MM.1S (cell line): ENCODE measurements at regions not wholly inside any gene's neighbourhood (a gene's known extent, or its start where the extent isn't known, plus 50 kb on each side); places are given as distances from the start of the nearest gene placed in this dataset.

ENCODE experiments used
- DNase-seq: peaks from one replicate; pipeline ENCODE4 v3.0.0-alpha.2; 2015
- H2AFZ ChIP-seq: fragments of 300-600 bp; sonication (generic); 2 replicates; pipeline ENCODE4 v1.6.0; 2016; ENCODE audit warnings: antibody characterized with exemption, low read length
- H3F3A ChIP-seq: fragments of 300-600 bp; sonication (generic); 2 replicates; pipeline ENCODE4 v1.6.1; 2016; ENCODE audit warnings: mild to moderate bottlenecking, antibody characterized with exemption, low read length, moderate library complexity, mixed read lengths; ENCODE audit not compliant: insufficient read depth
- H3K27ac ChIP-seq: fragments of 300-600 bp; sonication (generic); 2 replicates; pipeline ENCODE4 v1.5.1; 2016; ENCODE audit warnings: mild to moderate bottlenecking, low read length
- H3K27me3 ChIP-seq: fragments of 300-600 bp; sonication (generic); replicated peaks from 2 replicates; pipeline ENCODE4 v1.6.0; 2016; ENCODE audit warnings: low read length; ENCODE audit not compliant: insufficient read depth
- H3K36me3 ChIP-seq: fragments of 300-600 bp; sonication (generic); replicated peaks from 2 replicates; pipeline ENCODE4 v1.6.1; 2016; ENCODE audit warnings: mild to moderate bottlenecking, low read length, mixed read lengths; ENCODE audit not compliant: insufficient read depth
- H3K4me1 ChIP-seq: fragments of 300-600 bp; sonication (generic); 2 replicates; pipeline ENCODE4 v1.6.1; 2016; ENCODE audit warnings: low read length, mixed read lengths
- H3K4me2 ChIP-seq: fragments of 300-600 bp; sonication (generic); 2 replicates; pipeline ENCODE4 v1.6.0; 2016; ENCODE audit warnings: low read depth, low read length
- H3K4me3 ChIP-seq: fragments of 300-600 bp; sonication (generic); 2 replicates; pipeline ENCODE4 v1.5.1; 2016; ENCODE audit warnings: low read length, mixed read lengths
- H3K79me2 ChIP-seq: fragments of 300-600 bp; sonication (generic); 2 replicates; pipeline ENCODE4 v1.6.1; 2016; ENCODE audit warnings: mixed run types, low read length, mixed read lengths
- H3K9ac ChIP-seq: fragments of 300-600 bp; sonication (generic); 2 replicates; pipeline ENCODE4 v1.6.1; 2016; ENCODE audit warnings: low read length, mixed read lengths
- H3K9me2 ChIP-seq: fragments of 300-600 bp; sonication (generic); replicated peaks from 2 replicates; pipeline ENCODE4 v1.6.1; 2016; ENCODE audit warnings: mild to moderate bottlenecking, low read length, mixed read lengths; ENCODE audit not compliant: insufficient read depth
- H3K9me3 ChIP-seq: fragments of 300-600 bp; sonication (generic); replicated peaks from 2 replicates; pipeline ENCODE4 v1.6.1; 2016; ENCODE audit warnings: mild to moderate bottlenecking, low read length, mixed read lengths; ENCODE audit not compliant: insufficient read depth
- H4K20me1 ChIP-seq: fragments of 300-600 bp; sonication (generic); 2 replicates; pipeline ENCODE4 v1.6.1; 2016; ENCODE audit warnings: mild to moderate bottlenecking, low read length, moderate library complexity, mixed read lengths; ENCODE audit not compliant: insufficient read depth
- CTCF ChIP-seq: fragments of 300-600 bp; sonication (generic); IDR thresholded peaks from 2 replicates; pipeline ENCODE4 v1.5.1; 2016; ENCODE audit warnings: antibody characterized with exemption, low read length, mixed read lengths
- EZH2 ChIP-seq: fragments of 300-600 bp; sonication (generic); optimal IDR thresholded peaks from 2 replicates; pipeline ENCODE3; 2017; ENCODE audit warnings: low read depth, mild to moderate bottlenecking, antibody characterized with exemption, low read length, mixed read lengths
- EZH2phosphoT487 ChIP-seq: fragments of 300-600 bp; sonication (generic); IDR thresholded peaks from 2 replicates; pipeline ENCODE4 v1.6.1; 2018; ENCODE audit warnings: antibody characterized with exemption, low read length

GRCh38 chr4:37737466-37737865 lies 51.3 kb upstream of the RELL1 start:
- Histone ChIP-seq H3K79me2 (no peaks in the 10 kb centered on the region), H3K9me3 (no peaks in the 10 kb centered on the region), H3K27me3 (no peaks in the 10 kb centered on the region), H3K4me1 (no peaks in the 10 kb centered on the region), H2AFZ (no peak overlapping the region), H3F3A (no peaks in the 10 kb centered on the region), H3K9me2 (no peaks in the 10 kb centered on the region), H3K9ac (no peak overlapping the region), H3K27ac (no peak overlapping the region), H3K4me3 (no peak overlapping the region), H4K20me1 (no peaks in the 10 kb centered on the region), H3K36me3 (no peaks in the 10 kb centered on the region), H3K4me2 (no peak overlapping the region)
- TF ChIP-seq CTCF (no peak), EZH2phosphoT487 (no peak), EZH2 (no peak)
- no peak for DNase-seq
